GM19467 (cell line): ENCODE measurements at regions not wholly inside any gene's neighbourhood (a gene's known extent, or its start where the extent isn't known, plus 50 kb on each side); places are given as distances from the start of the nearest gene placed in this dataset.

Source experiments
- ATAC-seq: cut with Tn5 transposase; IDR thresholded peaks from one replicate; pipeline ENCODE4 v1.9.1; 2021; ENCODE audit warnings: mild to moderate bottlenecking, moderate library complexity; ENCODE audit not compliant: unreplicated experiment

GRCh38 chr1:80961464-80962190 is 839.1 kb upstream of the ADGRL2 start:
- no peak for ATAC-seq

- no peak for ATAC-seq
These were observed 867.4 kb upstream of the ADGRL2 start for GRCh38 chr1:80933346-80933745.

GRCh38 chr1:80931178-80931577 is 869.6 kb upstream of the ADGRL2 start:
- no peak for ATAC-seq

- no peak for ATAC-seq
These were observed 870.7 kb upstream of the ADGRL2 start for GRCh38 chr1:80929868-80930508.

- ATAC-seq, result no peak
These were observed 874.2 kb upstream of the ADGRL2 start for GRCh38 chr1:80926531-80926930.

- no peak for ATAC-seq
These were observed 875.5 kb upstream of the ADGRL2 start for GRCh38 chr1:80925130-80925805.

GRCh38 chr1:80924290-80924689 is 876.4 kb upstream of the ADGRL2 start:
- no peak for ATAC-seq

GRCh38 chr1:80922906-80923305 is 877.8 kb upstream of the ADGRL2 start:
- ATAC-seq, result no peak

- ATAC-seq, result no peak
These were observed 881.3 kb upstream of the ADGRL2 start for GRCh38 chr1:80919426-80919825.

- ATAC-seq, result no peak
These were observed 882.4 kb upstream of the ADGRL2 start for GRCh38 chr1:80918380-80918779.

- no peak for ATAC-seq
These were observed 882.9 kb upstream of the ADGRL2 start for GRCh38 chr1:80917826-80918225.

- ATAC-seq, result no peak
These were observed 883.5 kb upstream of the ADGRL2 start for GRCh38 chr1:80917225-80917624.

- ATAC-seq, result no peak
These were observed 885.2 kb upstream of the ADGRL2 start for GRCh38 chr1:80915491-80915890.

- ATAC-seq, result no peak
These were observed 890.3 kb upstream of the ADGRL2 start for GRCh38 chr1:80910426-80910825.

GRCh38 chr1:80909172-80909784 is 891.5 kb upstream of the ADGRL2 start:
- no peak for ATAC-seq

- ATAC-seq, result no peak
These were observed 903.9 kb upstream of the ADGRL2 start for GRCh38 chr1:80896781-80897356.

GRCh38 chr1:80894921-80895320 is 905.8 kb upstream of the ADGRL2 start:
- ATAC-seq, result no peak

GRCh38 chr1:80893115-80893514 is 907.6 kb upstream of the ADGRL2 start:
- no peak for ATAC-seq

- no peak for ATAC-seq
These were observed 908.2 kb upstream of the ADGRL2 start for GRCh38 chr1:80892539-80892938.

- no peak for ATAC-seq
These were observed 908.9 kb upstream of the ADGRL2 start for GRCh38 chr1:80891871-80892270.

- ATAC-seq, result no peak
These were observed 918.2 kb upstream of the ADGRL2 start for GRCh38 chr1:80882553-80882952.
